NCI-H2196 (cell line): ENCODE measurements at regions not wholly inside any gene's neighbourhood (a gene's known extent, or its start where the extent isn't known, plus 50 kb on each side); places are given as distances from the start of the nearest gene placed in this dataset.
"Not testable (repeated sequence)": the region's sequence is repeated elsewhere in the genome, so short reads cannot be mapped to it uniquely, and the experiment has no call there.

Experiments
- DNase-seq: peaks from one replicate; lab custom pipeline; 2025; ENCODE audit not compliant: unreplicated experiment; lab: John Stamatoyannopoulos, UW

DNA sequence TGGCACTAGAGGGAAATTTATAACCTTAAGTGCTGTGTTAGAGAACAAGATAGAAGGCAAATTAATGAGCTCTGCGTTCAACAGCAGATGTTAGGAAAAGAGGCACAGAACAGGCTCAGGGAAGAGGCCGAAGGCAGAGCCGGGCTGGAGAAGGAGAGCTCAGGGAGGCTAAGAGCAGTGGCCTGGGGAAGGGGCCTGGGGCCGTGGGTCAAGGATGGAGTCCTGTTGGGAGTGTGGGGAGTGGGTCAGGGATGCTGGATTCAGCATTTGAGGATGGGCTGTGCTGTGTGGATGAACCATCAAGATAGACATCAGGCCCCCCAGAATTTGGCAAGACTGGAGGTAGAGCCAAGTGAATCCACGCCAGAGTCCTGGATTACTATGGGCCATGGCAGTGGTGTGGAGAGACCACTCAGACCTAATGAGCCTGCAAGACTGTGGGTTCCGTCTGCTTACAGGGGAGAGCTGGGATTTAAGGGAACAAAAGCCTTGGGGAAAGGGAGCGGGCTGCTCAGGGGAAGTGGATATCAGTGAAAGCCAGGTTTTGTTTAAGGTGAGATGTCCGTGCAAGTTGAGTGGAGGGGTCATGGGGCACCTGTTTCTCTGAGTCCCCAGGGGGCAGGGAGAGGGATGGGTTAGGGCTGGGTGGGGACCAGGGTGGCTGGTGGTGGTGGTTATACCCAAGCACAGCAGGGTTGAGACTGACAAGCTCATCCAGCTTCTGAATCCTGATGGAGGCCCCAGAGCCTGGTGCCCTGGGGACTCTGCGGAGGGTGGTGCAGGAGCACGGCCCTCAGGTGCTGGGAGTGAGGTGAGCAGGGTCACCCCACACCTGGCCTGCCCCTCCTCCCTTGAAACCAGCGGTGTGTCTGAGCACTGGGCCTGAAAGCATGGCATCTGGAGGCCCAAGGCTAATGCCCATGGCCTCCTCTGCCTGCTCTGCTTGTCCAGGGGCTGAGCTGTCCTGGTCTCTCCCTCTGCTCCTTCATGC, 101.7 kb downstream of the BMS1 start:
- DNase-seq, result no peak

- DNase-seq, result no peak
Observed at GRCh38 chr10:42885491-42886270, 103.1 kb downstream of the BMS1 start.

DNA sequence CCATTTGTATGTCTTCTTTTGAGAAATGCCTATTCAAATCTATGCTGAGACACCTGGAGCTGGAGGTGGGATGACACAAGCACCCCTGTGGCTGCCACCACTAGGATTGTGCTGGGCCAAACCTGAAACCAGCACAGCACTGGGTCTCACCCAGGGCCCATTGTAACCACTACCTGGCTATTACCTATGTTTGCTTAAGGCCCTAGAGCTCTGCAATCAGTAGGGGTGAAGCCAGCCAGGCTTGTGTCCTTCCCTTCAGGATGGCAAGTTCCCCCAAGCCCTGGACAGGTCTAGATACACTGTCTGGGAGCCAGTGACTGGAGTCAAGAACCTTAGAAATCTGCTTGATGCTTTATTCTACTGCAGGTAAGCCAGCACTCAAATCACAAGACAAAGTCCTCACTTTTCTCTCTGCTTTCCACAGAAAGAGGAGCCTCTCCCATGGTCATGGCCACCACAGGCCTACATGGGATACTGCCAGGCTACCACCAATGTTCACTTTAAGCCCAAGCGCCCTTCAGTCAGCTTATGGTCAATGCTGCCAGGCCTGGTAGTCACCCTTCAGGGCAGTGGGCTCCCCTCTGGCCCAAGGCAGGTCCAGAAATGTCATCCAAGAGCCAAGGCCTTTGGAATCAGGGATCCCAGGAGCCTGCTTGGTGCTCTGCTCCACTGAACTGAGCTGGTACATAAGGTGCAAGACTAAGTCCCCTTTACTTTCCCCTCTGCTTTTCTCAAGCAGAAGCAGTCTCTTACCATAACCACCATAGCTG, 105.3 kb downstream of the BMS1 start:
- DNase-seq, result no peak

GRCh38 chr10:42888504-42889095, 106.0 kb downstream of the BMS1 start:
- DNase-seq, result no peak

DNA sequence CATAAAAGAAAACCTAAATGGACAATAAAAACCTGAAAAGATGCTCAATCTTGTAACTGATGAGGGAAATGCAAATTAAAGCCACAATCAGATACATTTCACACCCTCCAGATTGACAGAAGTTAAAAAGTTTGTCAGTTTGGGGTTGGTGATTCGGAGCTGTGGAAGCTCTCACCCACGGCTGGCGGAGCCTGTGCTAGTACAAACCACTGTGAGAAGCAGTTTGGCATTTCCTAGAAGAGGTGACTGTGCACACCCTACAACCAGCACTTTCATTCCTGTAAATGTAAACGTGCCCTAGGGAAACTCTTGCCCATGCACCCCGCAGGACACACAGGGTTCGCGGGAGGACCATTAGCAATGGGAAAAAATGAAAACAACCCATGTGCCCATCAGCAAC, 114.1 kb downstream of the BMS1 start:
- DNase-seq, result no peak

GRCh38 chr10:42898037-42898960, 115.7 kb downstream of the BMS1 start:
- DNase-seq, result no peak

DNA sequence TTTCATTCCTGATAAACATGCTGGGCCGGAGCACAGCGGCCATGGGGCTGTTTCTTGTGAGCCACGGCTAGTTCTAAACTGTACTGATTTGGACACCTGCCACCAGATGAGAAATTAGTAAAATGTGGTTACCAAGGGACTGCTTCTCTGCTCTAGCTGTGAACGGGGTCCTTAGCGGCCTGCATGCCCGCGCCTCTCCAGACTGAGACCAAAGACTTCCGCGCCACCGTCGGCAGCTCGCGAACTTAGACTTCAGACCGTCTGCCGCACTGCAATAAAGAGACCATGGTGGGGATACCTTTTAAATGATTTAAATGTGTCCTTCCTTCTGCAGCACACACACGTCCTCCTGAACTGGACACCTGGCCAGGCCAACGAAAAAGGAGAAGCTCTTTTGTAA, 116.4 kb downstream of the BMS1 start:
- no peak for DNase-seq

DNA sequence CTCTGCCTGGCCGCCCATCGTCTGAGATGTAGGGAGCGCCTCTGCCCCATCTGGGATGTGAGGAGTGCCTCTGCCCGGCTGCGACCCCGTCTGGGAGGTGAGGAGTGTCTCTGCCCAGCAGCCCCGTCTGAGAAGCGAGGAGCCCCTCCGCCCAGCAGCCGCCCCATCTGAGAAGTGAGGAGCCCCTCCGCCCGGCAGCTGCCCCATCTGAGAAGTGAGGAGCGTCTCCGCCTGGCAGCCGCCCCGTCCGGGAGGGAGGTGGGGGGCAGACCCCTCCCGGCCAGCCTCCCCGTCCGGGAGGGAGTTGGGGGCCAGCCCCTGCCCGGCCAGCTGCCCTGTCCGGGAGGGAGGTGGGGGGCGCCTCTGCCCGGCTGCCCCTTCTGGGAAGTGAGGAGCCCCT, 117.8 kb downstream of the BMS1 start:
- DNase-seq, result not testable (repeated sequence)

- DNase-seq, result no peak
Observed at GRCh38 chr10:42911359-42911758, 128.8 kb downstream of the BMS1 start.

- no peak for DNase-seq
Observed at GRCh38 chr10:42916974-42917373, 134.4 kb downstream of the BMS1 start.

GRCh38 chr10:42917821-42918220, 135.2 kb downstream of the BMS1 start:
- DNase-seq, result no peak

GRCh38 chr10:42921951-42922350, 139.4 kb downstream of the BMS1 start:
- DNase-seq, result no peak

- no peak for DNase-seq
Observed at GRCh38 chr10:42924484-42924883, 141.9 kb downstream of the BMS1 start.

GRCh38 chr10:42926843-42927242, 144.2 kb downstream of the BMS1 start:
- DNase-seq, result no peak

GRCh38 chr10:42928064-42928463, 145.5 kb downstream of the BMS1 start:
- DNase-seq, result no peak

DNA sequence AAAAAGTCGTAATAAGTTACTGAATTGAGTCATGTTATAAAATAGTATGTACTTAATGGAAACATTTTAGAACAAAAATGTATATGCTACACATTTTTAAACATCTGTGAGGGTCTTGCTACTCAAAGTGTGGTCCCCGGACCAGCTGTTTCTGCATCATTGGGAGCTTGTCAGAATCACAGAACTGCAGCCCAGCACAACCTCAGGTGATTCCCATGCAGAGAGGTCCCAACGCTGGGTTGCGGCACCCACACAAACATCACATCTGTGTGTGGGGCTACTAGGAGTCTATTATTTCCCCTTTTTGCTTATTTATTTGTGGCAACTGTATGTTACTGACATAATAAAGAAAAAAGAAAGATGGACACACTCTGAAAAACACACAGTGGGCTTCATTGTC, 146.6 kb downstream of the BMS1 start:
- DNase-seq, result no peak

DNA sequence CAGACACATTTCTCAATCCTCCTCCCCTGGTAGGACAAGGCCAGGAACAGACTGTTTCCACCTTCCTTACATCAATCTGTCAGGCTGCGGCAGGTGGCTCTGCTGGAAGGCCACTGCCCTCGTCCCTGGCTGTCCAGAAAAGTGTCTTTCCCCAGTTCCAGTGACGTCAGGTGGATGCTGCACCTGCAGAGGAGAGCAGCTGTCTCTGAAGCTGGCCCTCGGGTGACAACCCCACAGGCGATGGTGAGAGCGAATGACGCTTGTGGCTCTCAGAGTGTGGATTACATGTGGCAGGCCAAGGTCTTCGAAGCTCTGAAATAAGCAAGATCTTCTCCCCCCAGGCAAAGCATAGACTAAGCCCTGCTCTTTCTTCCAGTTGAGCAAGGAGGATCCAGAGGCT, 146.9 kb upstream of the RET start:
- DNase-seq, result no peak

- no peak for DNase-seq
Observed at GRCh38 chr10:42930516-42931192, 146.2 kb upstream of the RET start.

- DNase-seq, result no peak
Observed at GRCh38 chr10:42932116-42932515, 144.8 kb upstream of the RET start.
